GM12878 (cell line): ENCODE measurements at regions not wholly inside any gene's neighbourhood (a gene's known extent, or its start where the extent isn't known, plus 50 kb on each side); places are given as distances from the start of the nearest gene placed in this dataset.

Source experiments
- ATAC-seq: fragments of 200-7000 bp; cut with Tn5 transposase; 3 replicates; pipeline ENCODE4 v1.9.1; 2020; ENCODE audit warnings: mild to moderate bottlenecking, moderate library complexity
- BruUV-seq: library from RNA; stranded (reverse); fragments of 400-500 nt; replicated peaks from 2 replicates; lab custom pipeline; 2021; lab: Mats Ljungman, UMichigan
- CTCF ChIA-PET: fragments of 300-600 bp; sonication (Branson Sonifier 250); formaldehyde crosslinking; extraction: SDS; loops from one replicate; lab custom pipeline; 2021; ENCODE audit warnings: inconsistent platforms; lab: Yijun Ruan, JAX
- POLR2A ChIA-PET: fragments of 350-600 bp; formaldehyde crosslinking; extraction: SDS; loops from one replicate; lab custom pipeline; 2021; ENCODE audit warnings: inconsistent platforms; lab: Charles Lee
- RAD21 ChIA-PET: fragments of 300-600 bp; sonication (Branson Sonifier 250); formaldehyde crosslinking; loops from one replicate; lab custom pipeline; 2023; ENCODE audit warnings: antibody characterized with exemption; ENCODE audit not compliant: unreplicated experiment; lab: Charles Lee
- SMC1A ChIA-PET: fragments of 300-600 bp; sonication (Branson Sonifier 250); formaldehyde crosslinking; loops from one replicate; lab custom pipeline; 2023; ENCODE audit not compliant: unreplicated experiment, uncharacterized antibody; lab: Charles Lee
- DNase-seq: peaks from one replicate; pipeline ENCODE4 v3.0.0-alpha.2; 2011; ENCODE audit warnings: low read depth, low spot score
- FAIRE-seq: peaks from 3 replicates; lab custom pipeline; 2011; peaks lifted over from hg19 to GRCh38; lab: Jason Lieb, UNC
- H2AFZ ChIP-seq: 2 replicates; pipeline ENCODE4 v1.6.0; 2011; ENCODE audit warnings: low read depth, low read length, control low read depth; ENCODE audit not compliant: control insufficient read depth
- H3K27ac ChIP-seq: 2 replicates; pipeline ENCODE4 v1.5.1; 2011; ENCODE audit warnings: control low read depth; ENCODE audit not compliant: control insufficient read depth, insufficient read depth
- H3K27me3 ChIP-seq, 2 experiments: replicated peaks in 1 of 2; 2 replicates each; pipeline versions ENCODE4 v1.6.0 to v1.6.1; 2011; ENCODE audit warnings: low read length in 1 of 2; ENCODE audit not compliant: control insufficient read depth in 2 of 2, insufficient read depth in 2 of 2
- H3K36me3 ChIP-seq, 2 experiments: 2 replicates each; pipeline ENCODE4 v1.5.1; 2011; ENCODE audit warnings: low read length in 1 of 2; ENCODE audit not compliant: control insufficient read depth in 2 of 2, insufficient read depth in 2 of 2
- H3K4me1 ChIP-seq: 2 replicates; pipeline ENCODE4 v1.6.1; 2011; ENCODE audit warnings: mild to moderate bottlenecking, low read length, moderate library complexity, mixed read lengths; ENCODE audit not compliant: control insufficient read depth, insufficient read depth
- H3K4me2 ChIP-seq: 2 replicates; pipeline ENCODE4 v1.6.0; 2011; ENCODE audit warnings: control low read depth; ENCODE audit not compliant: control insufficient read depth, insufficient read depth
- H3K4me3 ChIP-seq: fragments of 200-600 bp; sonication (generic); 2 replicates; pipeline ENCODE4 v1.5.1; 2016
- H3K79me2 ChIP-seq: 2 replicates; pipeline ENCODE4 v1.6.0; 2011; ENCODE audit warnings: low read length; ENCODE audit not compliant: control insufficient read depth, insufficient read depth
- H3K9ac ChIP-seq: 2 replicates; pipeline ENCODE4 v1.8.0; 2011; ENCODE audit warnings: low read length, control low read depth, mixed read lengths; ENCODE audit not compliant: control insufficient read depth, insufficient read depth
- H3K9me3 ChIP-seq: replicated peaks from 3 replicates; pipeline ENCODE4 v1.5.1; 2011; ENCODE audit warnings: mild to moderate bottlenecking, low read length; ENCODE audit not compliant: control insufficient read depth, insufficient read depth
- H4K20me1 ChIP-seq: 2 replicates; pipeline ENCODE4 v1.6.0; 2011; ENCODE audit not compliant: control insufficient read depth, insufficient read depth
- CTCF ChIP-seq, 3 experiments: IDR thresholded peaks in 2 of 3; conservative IDR thresholded peaks in 1 of 3; 2 replicates each; pipeline ENCODE4 v1.5.1; 2011; ENCODE audit warnings: low read depth in 3 of 3, low read length in 3 of 3, mild to moderate bottlenecking in 3 of 3, control low read depth in 2 of 3, moderate library complexity in 2 of 3, inconsistent platforms in 1 of 3, mixed read lengths in 1 of 3; ENCODE audit not compliant: control insufficient read depth in 2 of 3, insufficient read depth in 1 of 3; ENCODE audit errors: extremely low read depth in 1 of 3
- RAD21 ChIP-seq: IDR thresholded peaks from 2 replicates; pipeline ENCODE4 v1.6.1; 2011; ENCODE audit warnings: mild to moderate bottlenecking, low read depth, low read length, moderate library complexity; ENCODE audit not compliant: insufficient read depth
- SMC3 ChIP-seq: IDR thresholded peaks from 2 replicates; pipeline ENCODE4 v1.6.1; 2011; ENCODE audit warnings: low read length, improper control_type of control experiment, borderline replicate concordance
- STAT3 ChIP-seq: IDR thresholded peaks from 2 replicates; pipeline ENCODE4 v1.6.1; 2011; ENCODE audit warnings: low read depth, low read length, improper control_type of control experiment
- WGBS: methylation state at CpG from one replicate; pipeline ENCODE4 v1.1.6; 2016; ENCODE audit warnings: low lambda C conversion rate; ENCODE audit not compliant: insufficient replicate concordance, insufficient coverage; ENCODE audit errors: missing lambda C conversion rate; 5-methylcytosine and 5-hydroxymethylcytosine counted together
- in situ Hi-C: fragments of 300-500 bp; cut with MboI; formaldehyde crosslinking; loops from 9 replicates; pipeline ENCODE4 v1.14.3; 2018; ENCODE audit warnings: mixed read lengths
- intact Hi-C: fragments of 100-400 bp; cut with micrococcal nuclease; formaldehyde crosslinking; loops from one replicate; pipeline ENCODE4 v1.14.2; 2022; ENCODE audit not compliant: unreplicated experiment

DNA sequence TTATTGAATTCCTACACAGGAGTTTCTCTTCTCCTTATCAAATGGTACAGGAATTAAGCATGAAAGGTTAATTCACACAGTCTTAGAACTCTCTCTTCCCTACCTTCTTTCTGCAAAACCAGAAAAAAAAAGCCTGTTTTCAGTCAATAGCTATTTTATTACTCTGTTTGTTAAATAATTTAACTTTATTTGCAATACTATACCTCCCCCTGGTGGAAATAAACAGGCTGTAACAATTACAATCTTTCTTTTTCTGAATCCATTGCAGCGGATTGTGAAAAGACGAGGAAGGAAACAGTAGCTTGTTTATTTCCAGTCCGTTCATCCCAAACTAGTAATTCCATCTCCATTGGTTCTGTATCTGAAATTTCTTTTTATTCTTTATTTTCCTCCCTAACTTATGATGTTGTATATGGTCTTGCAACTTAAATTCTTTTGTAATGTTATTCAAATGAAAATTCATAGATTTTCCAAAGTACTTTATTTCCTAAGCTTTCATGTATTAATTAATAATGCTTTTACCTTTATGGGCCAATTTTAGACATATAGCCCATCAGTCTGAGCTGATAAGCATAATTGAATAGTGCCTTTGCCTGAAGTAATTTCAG is 165.2 kb downstream of the SH3BP4 start:
- ATAC-seq = no peak
- Histone ChIP-seq H4K20me1 (no peaks in the 10 kb centered on the region), H3K4me3 (no peak overlapping the region), H3K27ac (no peak overlapping the region), H3K79me2 (no peaks in the 10 kb centered on the region), H3K36me3 (no peaks in the 10 kb centered on the region), H3K9me3 (no peaks in the 10 kb centered on the region), H3K4me1 (no peaks in the 10 kb centered on the region), H3K27me3 (no peaks in the 10 kb centered on the region), H3K4me2 (no peak overlapping the region), H2AFZ (no peak overlapping the region), H3K9ac (no peak overlapping the region)
- SMC1A ChIA-PET = interaction anchor here (1.1 to 1.5 kb wide), 2 partner anchors 566 to 572 kb away, joined by 4 to 5 read pairs; no protein-coding TSS in a partner anchor
- 14% methylated on average over 3 of the region's 3 CpGs for WGBS
- RAD21 ChIA-PET = interaction anchor here (0.9 to 1.4 kb wide), 4 partner anchors 11 to 981 kb away, joined by 3 to 7 read pairs (median 4); no protein-coding TSS in a partner anchor
- TF ChIP-seq CTCF (IDR thresholded peaks at IDR 0.05 in 2 of 3, conservative IDR thresholded peaks at IDR 0.05 in 1 of 3; ENCODE audit: control insufficient read depth in 2 of 3, extremely low read depth in 1 of 3, insufficient read depth in 1 of 3, low read depth in 3 of 3, low read length in 3 of 3) (peak; percentile 32 to 45 (median 40); a peak in 4 of 6 replicates), RAD21 (peak; percentile 57), STAT3 (no peak), SMC3 (peak; percentile 52; the same call in 1 of the 2 replicates)
- DNase-seq = no peak
- no TSS peak for BruUV-seq
- POLR2A ChIA-PET = no interaction called here
- intact Hi-C loops (loop anchor here (1.0 kb wide), 1 partner anchor 567 kb away; no protein-coding TSS in a partner anchor), in situ Hi-C loops (no loop called here)
- no peak for FAIRE-seq
- CTCF ChIA-PET = interaction anchor here (0.7 to 2.6 kb wide), 16 partner anchors 9 to 980 kb away, joined by 3 to 11 read pairs (median 3); no protein-coding TSS in a partner anchor
